DND-41 (cell line): ENCODE measurements at regions not wholly inside any gene's neighbourhood (a gene's known extent, or its start where the extent isn't known, plus 50 kb on each side); places are given as distances from the start of the nearest gene placed in this dataset.

Experiments
- EZH2 ChIP-seq: IDR thresholded peaks from 3 replicates; pipeline ENCODE4 v1.6.1; 2012; ENCODE audit warnings: borderline replicate concordance, low read depth, mild to moderate bottlenecking, moderate library complexity, low read length, inconsistent platforms; ENCODE audit not compliant: severe bottlenecking
- TF ChIP-seq, protein P1 (sequence below): IDR thresholded peaks from 2 replicates; pipeline ENCODE4 v1.5.1; 2012; ENCODE audit warnings: borderline replicate concordance, low read length, moderate library complexity, mild to moderate bottlenecking; ENCODE audit not compliant: poor library complexity, severe bottlenecking; ENCODE audit errors: extremely low read depth

DNA sequence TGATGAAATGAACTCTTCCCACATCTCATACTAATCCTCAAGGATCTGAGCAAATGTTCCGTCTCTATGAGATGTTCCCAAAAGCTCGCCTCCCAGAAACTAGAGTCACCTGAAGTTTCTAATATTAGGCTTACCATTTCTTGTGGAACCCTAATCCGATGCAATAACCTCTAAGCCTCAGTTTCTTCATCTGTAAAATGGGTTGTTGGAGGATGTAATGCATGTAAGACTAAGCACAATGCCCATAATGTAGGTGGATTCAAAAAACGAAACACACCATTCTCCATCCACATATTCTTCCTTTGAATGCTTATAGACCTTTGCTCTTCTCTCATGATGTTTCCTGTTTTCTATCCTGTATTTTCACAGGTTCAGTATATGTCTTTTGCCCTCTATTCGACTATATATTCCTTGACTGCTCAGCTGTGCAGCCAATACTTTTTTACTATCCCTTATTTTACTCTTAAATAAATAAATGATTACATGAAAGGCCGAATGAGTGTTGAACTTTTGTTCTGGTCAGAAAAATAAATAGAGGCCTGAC lies 307.3 kb upstream of the G2E3 start:
- TF ChIP-seq, protein P1, sequence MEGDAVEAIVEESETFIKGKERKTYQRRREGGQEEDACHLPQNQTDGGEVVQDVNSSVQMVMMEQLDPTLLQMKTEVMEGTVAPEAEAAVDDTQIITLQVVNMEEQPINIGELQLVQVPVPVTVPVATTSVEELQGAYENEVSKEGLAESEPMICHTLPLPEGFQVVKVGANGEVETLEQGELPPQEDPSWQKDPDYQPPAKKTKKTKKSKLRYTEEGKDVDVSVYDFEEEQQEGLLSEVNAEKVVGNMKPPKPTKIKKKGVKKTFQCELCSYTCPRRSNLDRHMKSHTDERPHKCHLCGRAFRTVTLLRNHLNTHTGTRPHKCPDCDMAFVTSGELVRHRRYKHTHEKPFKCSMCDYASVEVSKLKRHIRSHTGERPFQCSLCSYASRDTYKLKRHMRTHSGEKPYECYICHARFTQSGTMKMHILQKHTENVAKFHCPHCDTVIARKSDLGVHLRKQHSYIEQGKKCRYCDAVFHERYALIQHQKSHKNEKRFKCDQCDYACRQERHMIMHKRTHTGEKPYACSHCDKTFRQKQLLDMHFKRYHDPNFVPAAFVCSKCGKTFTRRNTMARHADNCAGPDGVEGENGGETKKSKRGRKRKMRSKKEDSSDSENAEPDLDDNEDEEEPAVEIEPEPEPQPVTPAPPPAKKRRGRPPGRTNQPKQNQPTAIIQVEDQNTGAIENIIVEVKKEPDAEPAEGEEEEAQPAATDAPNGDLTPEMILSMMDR: no peak
- TF ChIP-seq EZH2: no peak
